ENCODE measurements at regions not wholly inside any gene's neighbourhood (a gene's known extent, or its start where the extent isn't known, plus 50 kb on each side); places are given as distances from the start of the nearest gene placed in this dataset.
A peak's percentile ranks its signal among the peaks of the same experiment; 100 is the strongest.

DNA sequence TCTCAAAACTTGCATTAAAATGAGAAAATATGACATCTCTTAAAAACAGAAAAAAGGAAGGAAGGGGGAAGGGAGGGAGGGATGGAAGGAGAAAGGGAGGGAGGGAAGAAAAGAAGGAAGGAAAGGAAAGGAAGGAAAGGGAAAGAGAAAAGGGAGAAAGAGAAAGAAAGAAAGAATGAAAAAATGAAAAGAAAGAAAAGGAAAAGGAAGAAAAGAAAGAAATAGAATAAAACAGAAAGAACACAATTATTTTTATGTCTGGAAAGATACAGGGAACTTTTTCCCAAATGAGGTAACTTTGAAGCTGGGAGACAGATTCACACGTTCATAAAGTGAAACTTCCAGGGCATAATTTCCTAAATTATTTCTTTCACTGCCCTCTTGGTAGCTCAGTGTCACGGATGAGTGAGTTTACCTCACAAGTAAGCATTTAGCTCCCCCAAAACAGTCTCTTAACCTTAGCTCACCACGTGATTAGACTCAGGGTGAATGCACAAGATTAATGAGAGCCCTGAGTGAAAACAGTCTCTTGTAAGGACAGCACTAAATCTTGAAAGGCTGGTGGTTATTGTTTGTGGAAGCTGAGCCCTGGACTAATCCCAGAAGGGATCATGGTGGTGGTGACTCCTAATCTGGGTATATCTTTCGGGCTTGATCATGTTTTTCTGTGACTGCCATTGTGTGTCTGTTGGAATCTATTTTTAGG is 74.1 kb upstream of the HDAC9 start:
- no peak overlapping the region for H3K9ac ChIP-seq (ENCODE audit: extremely low read depth, low read length, poor library complexity, severe bottlenecking)
- peaks cover 4% of the 10 kb centered on the region for H3K9me3 Mint-ChIP-seq
- DNase-seq: no peak
- H3K36me3 Mint-ChIP-seq (ENCODE audit: low read depth): no peaks in the 10 kb centered on the region
- no peak overlapping the region for H3K27ac ChIP-seq (ENCODE audit: low read depth, low read length)
- H3K27ac Mint-ChIP-seq: peak overlapping the region; percentile 58
- peaks cover 39% of the 10 kb centered on the region for H3K4me1 Mint-ChIP-seq
- 84 to 86% methylated on average over 3 to 4 of the region's 4 CpGs for WGBS, 2 experiments (ENCODE audit: insufficient coverage in 1 of 2, insufficient read length in 1 of 2)
- no peak for TF ChIP-seq CTCF (conservative IDR thresholded peaks at IDR 0.05)
- peaks cover 9% of the 10 kb centered on the region for H3K9me3 ChIP-seq (ENCODE audit: control insufficient read depth, low read length)
- no peaks in the 10 kb centered on the region for H3K36me3 ChIP-seq (ENCODE audit: control insufficient read depth, insufficient read depth, low read length)
- no peaks in the 10 kb centered on the region for H3K27me3 ChIP-seq (ENCODE audit: control insufficient read depth, insufficient read depth, low read length, poor library complexity, severe bottlenecking)
- no peak overlapping the region for H3K4me3 ChIP-seq (ENCODE audit: low read length)
- peaks cover 2% of the 10 kb centered on the region for H3K4me1 ChIP-seq (ENCODE audit: control insufficient read depth, insufficient read depth, low read length)
- no peak overlapping the region for H3K4me3 Mint-ChIP-seq
- H3K27me3 Mint-ChIP-seq (ENCODE audit: insufficient read depth): no peaks in the 10 kb centered on the region

DNA sequence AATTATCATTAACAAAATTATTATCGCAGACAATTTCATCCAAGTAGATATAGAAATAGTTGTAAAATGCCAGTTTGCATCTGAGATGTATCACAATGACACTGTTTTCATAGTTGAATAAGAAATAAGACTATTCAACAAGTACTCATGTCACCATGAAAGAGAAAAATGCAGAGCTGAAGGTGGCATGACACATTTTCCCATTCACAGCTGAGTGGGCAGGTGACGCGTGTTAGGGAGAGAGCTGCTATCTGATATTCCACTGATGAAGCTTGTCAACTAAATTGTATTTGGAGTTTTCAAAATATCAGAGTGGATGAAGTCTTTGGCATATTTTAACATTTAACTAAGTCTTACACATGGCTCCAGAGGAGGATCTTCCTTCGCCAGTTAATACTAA is 70.3 kb upstream of the HDAC9 start:
- H3K4me3 ChIP-seq (ENCODE audit: low read length): no peak overlapping the region
- DNase-seq: no peak
- H3K27ac ChIP-seq (ENCODE audit: low read depth, low read length): no peak overlapping the region
- H3K4me3 Mint-ChIP-seq: no peak overlapping the region
- no peaks in the 10 kb centered on the region for H3K36me3 Mint-ChIP-seq (ENCODE audit: low read depth)
- no peaks in the 10 kb centered on the region for H3K9me3 Mint-ChIP-seq
- H3K4me1 Mint-ChIP-seq: peaks cover 55% of the 10 kb centered on the region
- no peaks in the 10 kb centered on the region for H3K9me3 ChIP-seq (ENCODE audit: control insufficient read depth, low read length)
- H3K36me3 ChIP-seq (ENCODE audit: control insufficient read depth, insufficient read depth, low read length): no peaks in the 10 kb centered on the region
- 96 to 100% methylated on average over 2 to 4 of the region's 4 CpGs for WGBS, 2 experiments (ENCODE audit: insufficient coverage in 1 of 2, insufficient read length in 1 of 2)
- H3K27me3 Mint-ChIP-seq (ENCODE audit: insufficient read depth): no peaks in the 10 kb centered on the region
- H3K27ac Mint-ChIP-seq: no peak overlapping the region
- no peak for TF ChIP-seq CTCF (conservative IDR thresholded peaks at IDR 0.05)
- H3K9ac ChIP-seq (ENCODE audit: extremely low read depth, low read length, poor library complexity, severe bottlenecking): no peak overlapping the region
- H3K27me3 ChIP-seq (ENCODE audit: control insufficient read depth, insufficient read depth, low read length, poor library complexity, severe bottlenecking): no peaks in the 10 kb centered on the region
- peaks cover 2% of the 10 kb centered on the region for H3K4me1 ChIP-seq (ENCODE audit: control insufficient read depth, insufficient read depth, low read length)

- Histone ChIP-seq H3K27me3 (ENCODE audit: control insufficient read depth, insufficient read depth, low read length, poor library complexity, severe bottlenecking) (no peaks in the 10 kb centered on the region), H3K9me3 (ENCODE audit: control insufficient read depth, low read length) (no peaks in the 10 kb centered on the region), H3K9ac (ENCODE audit: extremely low read depth, low read length, poor library complexity, severe bottlenecking) (no peak overlapping the region), H3K4me1 (ENCODE audit: control insufficient read depth, insufficient read depth, low read length) (peaks cover 2% of the 10 kb centered on the region), H3K27ac (ENCODE audit: low read depth, low read length) (no peak overlapping the region), H3K36me3 (ENCODE audit: control insufficient read depth, insufficient read depth, low read length) (no peaks in the 10 kb centered on the region), H3K4me3 (ENCODE audit: low read length) (no peak overlapping the region)
- H3K9me3 Mint-ChIP-seq: no peaks in the 10 kb centered on the region
- no peak overlapping the region for H3K27ac Mint-ChIP-seq
- no peaks in the 10 kb centered on the region for H3K36me3 Mint-ChIP-seq (ENCODE audit: low read depth)
- H3K4me1 Mint-ChIP-seq: peaks cover 48% of the 10 kb centered on the region
- H3K4me3 Mint-ChIP-seq: no peak overlapping the region
- DNase-seq: no peak
- WGBS, 2 experiments (ENCODE audit: insufficient coverage in 1 of 2, insufficient read length in 1 of 2): 94 to 100% methylated on average over 3 to 5 of the region's 5 CpGs
- no peaks in the 10 kb centered on the region for H3K27me3 Mint-ChIP-seq (ENCODE audit: insufficient read depth)
- TF ChIP-seq CTCF (conservative IDR thresholded peaks at IDR 0.05): no peak
Observed at GRCh38 chr7:18425838-18426445, 69.6 kb upstream of the HDAC9 start.

Data from endodermal cell (in vitro differentiated cells).